ENCODE measurements at regions not wholly inside any gene's neighbourhood (a gene's known extent, or its start where the extent isn't known, plus 50 kb on each side); places are given as distances from the start of the nearest gene placed in this dataset.

DNA sequence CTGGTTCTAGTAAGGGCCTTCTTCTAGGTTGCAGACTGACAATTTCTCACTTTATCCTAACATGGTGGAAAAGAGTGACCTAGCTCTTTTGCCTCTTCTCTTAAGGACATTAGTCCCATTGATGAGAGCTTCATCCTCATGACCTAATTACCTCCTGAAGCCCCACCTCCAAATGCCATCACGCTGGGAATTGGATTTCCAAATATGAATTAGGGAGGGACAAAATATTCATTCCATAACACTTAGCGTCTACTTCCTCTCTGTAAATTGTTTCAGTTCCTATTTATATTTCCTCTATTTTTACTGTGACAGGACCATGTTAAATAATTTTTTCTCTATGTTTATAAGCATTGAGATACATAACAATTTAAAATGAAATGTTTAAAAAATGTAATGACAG, 408.8 kb downstream of the CDH10 start:
- TF ChIP-seq, protein P1, sequence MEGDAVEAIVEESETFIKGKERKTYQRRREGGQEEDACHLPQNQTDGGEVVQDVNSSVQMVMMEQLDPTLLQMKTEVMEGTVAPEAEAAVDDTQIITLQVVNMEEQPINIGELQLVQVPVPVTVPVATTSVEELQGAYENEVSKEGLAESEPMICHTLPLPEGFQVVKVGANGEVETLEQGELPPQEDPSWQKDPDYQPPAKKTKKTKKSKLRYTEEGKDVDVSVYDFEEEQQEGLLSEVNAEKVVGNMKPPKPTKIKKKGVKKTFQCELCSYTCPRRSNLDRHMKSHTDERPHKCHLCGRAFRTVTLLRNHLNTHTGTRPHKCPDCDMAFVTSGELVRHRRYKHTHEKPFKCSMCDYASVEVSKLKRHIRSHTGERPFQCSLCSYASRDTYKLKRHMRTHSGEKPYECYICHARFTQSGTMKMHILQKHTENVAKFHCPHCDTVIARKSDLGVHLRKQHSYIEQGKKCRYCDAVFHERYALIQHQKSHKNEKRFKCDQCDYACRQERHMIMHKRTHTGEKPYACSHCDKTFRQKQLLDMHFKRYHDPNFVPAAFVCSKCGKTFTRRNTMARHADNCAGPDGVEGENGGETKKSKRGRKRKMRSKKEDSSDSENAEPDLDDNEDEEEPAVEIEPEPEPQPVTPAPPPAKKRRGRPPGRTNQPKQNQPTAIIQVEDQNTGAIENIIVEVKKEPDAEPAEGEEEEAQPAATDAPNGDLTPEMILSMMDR (conservative IDR thresholded peaks at IDR 0.05; ENCODE audit: low read depth, low read length), result no peak
- TF ChIP-seq SMC3 (IDR thresholded peaks at IDR 0.05; ENCODE audit: low read depth, low read length), result no peak
- TF ChIP-seq POLR2A (IDR thresholded peaks at IDR 0.05; ENCODE audit: low read depth, low read length), result no peak
- TF ChIP-seq RCOR1 (IDR thresholded peaks at IDR 0.05; ENCODE audit: insufficient replicate concordance, low read length), result no peak
- no peak for TF ChIP-seq MXI1 (IDR thresholded peaks at IDR 0.05; ENCODE audit: borderline replicate concordance, low read depth, low read length)
- TF ChIP-seq FOS (IDR thresholded peaks at IDR 0.05; ENCODE audit: low read depth, low read length), result no peak
- no peak for TF ChIP-seq RAD21 (IDR thresholded peaks at IDR 0.05; ENCODE audit: low read length)
- TF ChIP-seq USF2 (IDR thresholded peaks at IDR 0.05; ENCODE audit: low read depth, low read length), result no peak
- no peak for TF ChIP-seq MAFK (IDR thresholded peaks at IDR 0.05; ENCODE audit: low read depth, low read length)
- TF ChIP-seq BHLHE40 (IDR thresholded peaks at IDR 0.05; ENCODE audit: low read depth, low read length), result no peak
- no peak for TF ChIP-seq CEBPB (IDR thresholded peaks at IDR 0.05; ENCODE audit: low read depth, low read length)
- TF ChIP-seq, protein P2, sequence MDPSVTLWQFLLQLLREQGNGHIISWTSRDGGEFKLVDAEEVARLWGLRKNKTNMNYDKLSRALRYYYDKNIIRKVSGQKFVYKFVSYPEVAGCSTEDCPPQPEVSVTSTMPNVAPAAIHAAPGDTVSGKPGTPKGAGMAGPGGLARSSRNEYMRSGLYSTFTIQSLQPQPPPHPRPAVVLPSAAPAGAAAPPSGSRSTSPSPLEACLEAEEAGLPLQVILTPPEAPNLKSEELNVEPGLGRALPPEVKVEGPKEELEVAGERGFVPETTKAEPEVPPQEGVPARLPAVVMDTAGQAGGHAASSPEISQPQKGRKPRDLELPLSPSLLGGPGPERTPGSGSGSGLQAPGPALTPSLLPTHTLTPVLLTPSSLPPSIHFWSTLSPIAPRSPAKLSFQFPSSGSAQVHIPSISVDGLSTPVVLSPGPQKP (IDR thresholded peaks at IDR 0.05; ENCODE audit: borderline replicate concordance, low read depth, low read length), result no peak
- no peak for TF ChIP-seq RFX5 (IDR thresholded peaks at IDR 0.05; ENCODE audit: low read depth, low read length)

Data from IMR-90 (cell line).